NT2/D1 (cell line): ENCODE measurements at regions not wholly inside any gene's neighbourhood (a gene's known extent, or its start where the extent isn't known, plus 50 kb on each side); places are given as distances from the start of the nearest gene placed in this dataset.

ENCODE experiments used
- DNase-seq: peaks from one replicate; pipeline ENCODE4 v3.0.0-alpha.2; 2011; ENCODE audit warnings: low read depth, low spot score
- H3K27me3 ChIP-seq: 2 replicates; pipeline ENCODE4 v1.6.0; 2011; ENCODE audit warnings: mild to moderate bottlenecking; ENCODE audit not compliant: insufficient read length, insufficient read depth
- H3K36me3 ChIP-seq: 2 replicates; pipeline ENCODE4 v1.6.1; 2011; ENCODE audit warnings: mild to moderate bottlenecking, low read length, mixed read lengths; ENCODE audit not compliant: insufficient read depth, insufficient read length
- H3K4me1 ChIP-seq: 2 replicates; pipeline ENCODE4 v1.5.1; 2011; ENCODE audit not compliant: insufficient read depth, insufficient read length
- H3K4me3 ChIP-seq: 2 replicates; pipeline ENCODE4 v1.5.1; 2011; ENCODE audit warnings: low read depth; ENCODE audit not compliant: insufficient read length
- H3K9ac ChIP-seq: 2 replicates; pipeline ENCODE4 v1.6.0; 2011; ENCODE audit warnings: low read depth; ENCODE audit not compliant: insufficient read length
- H3K9me3 ChIP-seq: 2 replicates; pipeline ENCODE4 v1.5.1; 2011; ENCODE audit warnings: mild to moderate bottlenecking, low read length; ENCODE audit not compliant: insufficient read depth
- SUZ12 ChIP-seq: IDR thresholded peaks from 2 replicates; pipeline ENCODE4 v1.6.1; 2011; ENCODE audit not compliant: insufficient read length, insufficient read depth; ENCODE audit errors: extremely low read depth
- YY1 ChIP-seq: IDR thresholded peaks from 2 replicates; pipeline ENCODE4 v1.6.1; 2011; ENCODE audit not compliant: insufficient read length, insufficient read depth
- ZNF274 ChIP-seq: IDR thresholded peaks from 2 replicates; pipeline ENCODE4 v1.6.1; 2011; ENCODE audit warnings: mild to moderate bottlenecking, low read depth, low read length

- TF ChIP-seq ZNF274 (no peak), YY1 (no peak)
- Histone ChIP-seq H3K9ac (no peak overlapping the region), H3K4me3 (no peak overlapping the region), H3K36me3 (no peaks in the 10 kb centered on the region), H3K27me3 (no peaks in the 10 kb centered on the region), H3K4me1 (no peaks in the 10 kb centered on the region), H3K9me3 (no peaks in the 10 kb centered on the region)
- DNase-seq: peak; percentile 1
Observed at GRCh38 chr6:68468244-68468884, 166.7 kb upstream of the ADGRB3 start.

GRCh38 chr6:68458447-68458846 lies 176.6 kb upstream of the ADGRB3 start:
- DNase-seq: no peak
- Histone ChIP-seq H3K27me3 (no peaks in the 10 kb centered on the region), H3K36me3 (no peaks in the 10 kb centered on the region), H3K4me1 (no peaks in the 10 kb centered on the region), H3K9me3 (no peaks in the 10 kb centered on the region), H3K9ac (no peak overlapping the region), H3K4me3 (no peak overlapping the region)
- TF ChIP-seq YY1 (no peak), SUZ12 (no peak), ZNF274 (no peak)

- H3K4me3 ChIP-seq: no peak overlapping the region
- H3K27me3 ChIP-seq: no peaks in the 10 kb centered on the region
- H3K9me3 ChIP-seq: no peaks in the 10 kb centered on the region
- H3K9ac ChIP-seq: no peak overlapping the region
- TF ChIP-seq SUZ12 (no peak), YY1 (no peak), ZNF274 (no peak)
- H3K36me3 ChIP-seq: no peaks in the 10 kb centered on the region
- H3K4me1 ChIP-seq: no peaks in the 10 kb centered on the region
- no peak for DNase-seq
Observed at GRCh38 chr6:68447112-68447511, 188.0 kb upstream of the ADGRB3 start.

DNA sequence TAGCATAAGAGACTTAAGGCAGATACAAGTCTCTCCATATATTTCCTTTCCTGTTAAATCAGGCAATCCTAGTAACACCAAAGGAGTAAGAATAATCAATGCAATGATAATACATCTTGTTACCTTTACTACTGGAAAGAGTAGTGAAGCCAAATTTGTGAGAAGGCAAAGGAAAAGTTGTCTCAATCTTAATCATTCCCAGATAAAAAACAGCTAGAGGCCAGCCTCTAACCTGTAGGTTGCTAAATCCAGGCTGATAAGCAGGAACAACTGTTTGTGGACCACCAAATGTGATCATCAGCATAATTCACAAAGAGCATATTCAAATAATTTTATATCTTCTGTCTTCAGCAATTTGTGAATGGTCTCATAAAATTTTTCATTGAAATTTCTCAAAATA lies 189.2 kb upstream of the ADGRB3 start:
- Histone ChIP-seq H3K4me3 (no peak overlapping the region), H3K36me3 (no peaks in the 10 kb centered on the region), H3K27me3 (no peaks in the 10 kb centered on the region), H3K4me1 (no peaks in the 10 kb centered on the region), H3K9me3 (no peaks in the 10 kb centered on the region), H3K9ac (no peak overlapping the region)
- TF ChIP-seq SUZ12 (no peak), ZNF274 (no peak), YY1 (no peak)
- DNase-seq: no peak

GRCh38 chr6:68443704-68444103 lies 191.4 kb upstream of the ADGRB3 start:
- TF ChIP-seq SUZ12 (no peak), ZNF274 (no peak), YY1 (no peak)
- DNase-seq: no peak

GRCh38 chr6:68427630-68428029 lies 207.5 kb upstream of the ADGRB3 start:
- DNase-seq: no peak

More at GRCh38 chr6:68443704-68444103, 191.4 kb upstream of the ADGRB3 start:
- no peaks in the 10 kb centered on the region for H3K9me3 ChIP-seq
- no peaks in the 10 kb centered on the region for H3K4me1 ChIP-seq
- no peak overlapping the region for H3K9ac ChIP-seq
- H3K36me3 ChIP-seq: no peaks in the 10 kb centered on the region
- H3K27me3 ChIP-seq: no peaks in the 10 kb centered on the region
- no peak overlapping the region for H3K4me3 ChIP-seq

GRCh38 chr6:68410021-68410420 lies 225.1 kb upstream of the ADGRB3 start:
- no peaks in the 10 kb centered on the region for H3K4me1 ChIP-seq
- DNase-seq: no peak
- H3K36me3 ChIP-seq: no peaks in the 10 kb centered on the region
- no peak overlapping the region for H3K4me3 ChIP-seq
- TF ChIP-seq ZNF274: no peak
- no peak for TF ChIP-seq YY1
- TF ChIP-seq SUZ12: no peak
- no peaks in the 10 kb centered on the region for H3K27me3 ChIP-seq
- no peaks in the 10 kb centered on the region for H3K9me3 ChIP-seq
- no peak overlapping the region for H3K9ac ChIP-seq

More at GRCh38 chr6:68427630-68428029, 207.5 kb upstream of the ADGRB3 start:
- Histone ChIP-seq H3K27me3 (no peaks in the 10 kb centered on the region), H3K9me3 (no peaks in the 10 kb centered on the region), H3K9ac (no peak overlapping the region), H3K36me3 (no peaks in the 10 kb centered on the region), H3K4me3 (no peak overlapping the region), H3K4me1 (no peaks in the 10 kb centered on the region)
- TF ChIP-seq SUZ12: no peak
- TF ChIP-seq ZNF274: no peak
- TF ChIP-seq YY1: no peak

DNA sequence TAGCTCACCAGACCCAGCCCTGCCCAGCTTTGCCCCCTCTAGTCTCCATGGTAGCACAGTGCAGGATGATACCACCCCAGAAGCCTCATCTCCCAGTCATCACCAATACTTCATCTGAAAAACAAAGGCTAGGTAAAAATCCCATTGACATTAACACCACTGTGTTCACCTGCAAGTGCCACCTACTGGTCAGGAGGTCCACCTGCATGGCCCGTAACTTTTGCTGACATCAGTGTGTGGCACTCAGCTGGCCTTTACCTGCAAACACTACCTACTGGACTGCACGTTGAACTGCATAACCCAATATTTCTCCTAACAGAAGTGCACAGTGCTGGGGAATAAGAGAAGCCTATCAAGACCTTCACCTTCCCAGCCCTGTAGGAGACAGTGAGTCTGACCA lies 234.7 kb upstream of the ADGRB3 start:
- no peak for TF ChIP-seq YY1
- no peaks in the 10 kb centered on the region for H3K27me3 ChIP-seq
- no peak overlapping the region for H3K9ac ChIP-seq

More for the DNA sequence above, 234.7 kb upstream of the ADGRB3 start:
- 0 out of 2 replicates have a peak, but pooled peaks cover 6% of the 10 kb centered on the region for H3K9me3 ChIP-seq
- no peaks in the 10 kb centered on the region for H3K4me1 ChIP-seq
- no peak for DNase-seq
- H3K36me3 ChIP-seq: no peaks in the 10 kb centered on the region
- no peak overlapping the region for H3K4me3 ChIP-seq
